Activated CD4-positive, CD25-positive, alpha-beta regulatory T cell treated with anti-CD3 and anti-CD28 coated beads, Interleukin-2, amount 50 U/mL, for 16 hours (primary cell): ENCODE measurements at regions not wholly inside any gene's neighbourhood (a gene's known extent, or its start where the extent isn't known, plus 50 kb on each side); places are given as distances from the start of the nearest gene placed in this dataset.

Source experiments
- DNase-seq: peaks from one replicate; pipeline ENCODE4 v3.0.0-alpha.2; 2020; ENCODE audit warnings: low read depth, low spot score

- DNase-seq = no peak
Measured at GRCh38 chr6:139768196-139768595, 393.7 kb upstream of the CITED2 start.

GRCh38 chr6:139766796-139767195 is 392.3 kb upstream of the CITED2 start:
- DNase-seq = no peak

DNA sequence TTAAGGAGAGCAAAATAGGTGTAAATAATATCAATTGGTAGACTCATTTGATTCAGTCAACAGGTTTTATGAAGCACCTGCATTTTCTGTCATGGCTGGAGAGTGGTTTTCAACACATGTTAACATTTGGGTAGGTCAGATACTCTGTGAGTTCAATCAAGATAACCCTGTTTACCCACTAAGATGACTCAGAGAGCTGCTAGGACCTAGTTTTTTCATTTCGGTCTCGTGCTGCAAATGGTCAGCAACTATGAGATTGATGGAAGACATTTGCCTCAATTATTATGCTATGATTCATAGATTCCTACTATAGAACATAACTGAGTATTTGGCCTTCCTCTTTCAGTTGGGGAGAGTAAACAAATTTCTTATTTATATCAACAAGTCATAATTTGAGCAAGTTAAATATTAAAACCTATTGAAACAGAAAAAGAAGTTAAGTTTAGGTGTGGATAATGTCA is 391.4 kb upstream of the CITED2 start:
- DNase-seq = no peak

GRCh38 chr6:139764498-139764986 is 390.1 kb upstream of the CITED2 start:
- no peak for DNase-seq

DNA sequence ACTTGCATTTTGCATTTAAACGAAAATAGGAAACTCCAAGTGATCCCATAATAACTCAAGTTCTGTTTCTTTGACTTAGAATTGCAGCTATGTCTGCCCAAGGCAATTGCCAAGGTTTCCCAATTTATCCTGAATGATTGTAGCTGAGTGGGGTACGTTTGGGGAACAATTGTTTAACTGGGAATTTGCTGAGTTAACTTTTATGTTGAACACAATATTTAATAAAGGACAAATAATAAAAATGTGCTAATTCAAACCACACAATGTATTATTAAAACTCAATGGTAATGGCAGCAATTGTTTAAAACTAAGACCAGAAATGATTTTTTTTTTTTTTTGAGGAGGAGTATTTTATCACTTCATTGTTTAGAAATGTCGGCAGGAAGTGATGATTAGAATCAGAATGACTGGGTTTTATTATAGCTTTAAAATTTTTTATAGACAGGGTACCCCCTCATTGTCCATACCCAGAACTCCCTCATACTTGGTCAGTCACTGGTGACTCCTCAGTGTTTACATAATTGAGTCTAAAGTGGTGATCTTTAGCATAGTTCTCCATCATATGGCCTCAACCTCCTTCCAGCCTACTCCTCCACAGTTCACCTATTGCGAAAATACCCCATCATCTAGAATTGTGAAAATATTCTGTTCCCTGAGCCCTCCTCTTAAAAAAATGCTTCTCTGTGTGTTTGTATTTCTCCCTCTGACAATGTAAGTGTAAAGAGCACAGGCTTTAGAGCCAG is 389.2 kb upstream of the CITED2 start:
- DNase-seq = no peak

GRCh38 chr6:139762587-139763031 is 388.2 kb upstream of the CITED2 start:
- DNase-seq = no peak

GRCh38 chr6:139760128-139760527 is 385.7 kb upstream of the CITED2 start:
- no peak for DNase-seq

- no peak for DNase-seq
Measured at GRCh38 chr6:139759086-139759485, 384.6 kb upstream of the CITED2 start.

DNA sequence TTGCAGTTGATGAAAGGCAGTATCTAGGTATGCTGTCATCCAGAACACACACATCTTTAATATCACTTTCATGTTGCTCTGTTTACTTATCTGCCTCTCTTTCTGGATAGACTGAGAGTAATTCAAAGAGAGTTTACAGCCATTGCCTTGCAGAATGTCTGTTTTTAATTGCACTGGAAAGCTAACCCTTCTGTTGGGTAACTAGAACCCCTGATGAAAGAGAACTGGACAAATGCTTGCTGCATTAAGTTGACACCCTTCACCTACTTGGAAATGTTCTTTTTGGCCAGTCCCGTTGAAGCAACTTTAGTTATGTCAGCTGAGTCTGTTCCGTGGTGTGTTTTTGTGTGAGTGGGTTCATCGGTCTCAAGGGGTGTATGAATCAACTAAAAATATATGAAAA is 383.8 kb upstream of the CITED2 start:
- DNase-seq = no peak

- DNase-seq = no peak
Measured at GRCh38 chr6:139757784-139758183, 383.3 kb upstream of the CITED2 start.

GRCh38 chr6:139756381-139756780 is 381.9 kb upstream of the CITED2 start:
- no peak for DNase-seq

- DNase-seq = no peak
Measured at GRCh38 chr6:139754898-139755775, 380.7 kb upstream of the CITED2 start.

- no peak for DNase-seq
Measured at GRCh38 chr6:139753198-139753861, 378.9 kb upstream of the CITED2 start.

DNA sequence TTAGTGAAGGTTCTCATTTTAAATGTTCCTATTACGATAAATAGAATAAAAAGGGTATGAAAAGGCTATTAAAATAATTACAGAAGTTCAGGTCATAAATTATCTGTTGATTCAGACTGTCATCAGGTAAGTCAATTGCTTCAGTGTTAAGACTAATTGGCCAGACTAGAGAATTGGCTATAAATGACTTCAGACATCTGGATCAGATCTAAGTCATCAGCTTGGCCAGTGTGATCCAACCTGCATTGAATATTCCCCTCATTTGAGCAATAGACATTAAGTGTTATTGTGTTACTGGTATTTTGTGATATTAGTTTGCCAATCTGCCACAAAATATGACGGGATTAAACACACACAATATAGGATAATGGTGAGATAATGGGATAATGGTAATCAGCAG is 377.6 kb upstream of the CITED2 start:
- no peak for DNase-seq

GRCh38 chr6:139751179-139751578 is 376.7 kb upstream of the CITED2 start:
- DNase-seq = no peak

DNA sequence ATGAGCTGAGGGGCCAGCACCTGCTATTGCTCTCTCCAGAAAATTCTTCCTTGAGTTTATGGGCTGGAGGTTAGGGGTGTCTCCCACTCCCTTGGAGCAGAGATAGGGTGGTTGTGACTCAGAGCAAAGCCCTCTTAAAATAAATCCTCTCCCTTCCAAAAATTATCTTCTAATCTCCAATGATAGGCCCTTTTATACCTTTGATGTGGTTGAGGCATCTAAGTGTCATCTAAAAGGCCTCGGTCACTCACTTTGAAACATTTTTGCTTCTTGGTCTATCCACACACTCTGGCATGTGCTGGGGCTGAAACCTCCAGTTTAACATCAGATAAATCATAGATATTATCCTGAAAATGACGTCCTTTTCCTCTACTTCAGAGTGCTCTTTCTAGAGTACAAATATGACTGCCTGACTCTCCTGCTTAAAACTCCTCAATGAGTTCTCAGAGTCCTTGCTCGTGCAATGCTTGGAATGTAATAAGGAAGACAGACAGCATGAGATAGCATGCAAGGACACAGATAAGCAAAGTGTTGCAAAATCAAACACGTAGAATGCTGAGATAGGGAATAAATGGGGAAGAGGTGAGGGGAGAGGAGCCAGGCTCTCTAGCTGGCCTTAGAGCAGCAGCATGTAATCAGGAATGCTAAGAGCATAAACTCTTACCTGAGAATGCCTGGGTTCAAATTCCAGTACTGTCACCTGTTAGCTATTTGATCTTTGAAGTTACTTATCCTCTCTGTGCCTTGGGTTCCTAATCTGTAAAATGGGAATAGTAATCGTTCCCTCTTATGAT is 374.1 kb upstream of the CITED2 start:
- DNase-seq = no peak

DNA sequence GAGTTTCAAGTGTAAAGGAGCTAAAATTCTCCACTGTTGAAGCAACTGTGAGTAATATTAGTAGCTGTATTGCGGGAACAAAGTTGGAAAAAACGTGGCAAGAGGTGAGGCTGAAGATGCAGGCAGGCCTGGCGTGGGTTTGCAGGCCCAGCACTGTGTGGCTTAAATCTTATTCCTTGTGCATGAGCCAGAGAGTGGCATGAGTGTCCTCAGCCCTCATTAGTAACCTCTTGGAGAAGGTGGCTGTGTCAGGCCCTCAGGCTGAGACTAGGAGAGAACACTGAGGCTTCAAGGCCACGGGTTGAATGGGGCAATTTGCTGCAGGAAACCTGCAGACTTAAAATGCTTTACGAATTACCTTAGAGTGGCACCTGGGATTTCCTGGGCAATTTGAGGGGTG is 372.7 kb upstream of the CITED2 start:
- DNase-seq = no peak

DNA sequence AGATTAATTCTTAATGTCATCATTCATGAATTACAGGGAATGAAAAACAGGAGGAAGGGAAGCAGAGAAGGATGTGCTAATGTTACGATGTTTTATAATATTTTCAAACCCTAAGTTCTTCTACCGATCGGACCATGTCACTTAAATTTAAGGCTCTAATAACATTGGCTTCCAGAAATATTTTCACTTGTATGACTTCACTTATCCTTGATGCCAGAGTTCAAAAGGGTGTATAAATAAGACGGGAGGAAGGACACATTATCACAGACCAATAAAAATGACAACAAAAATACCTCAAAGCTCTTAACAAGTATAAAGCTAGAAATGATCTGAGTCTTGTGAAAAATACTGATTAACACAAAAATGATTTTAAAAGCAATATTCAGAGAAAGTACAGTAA is 370.4 kb upstream of the CITED2 start:
- no peak for DNase-seq

GRCh38 chr6:139743664-139744437 is 369.4 kb upstream of the CITED2 start:
- no peak for DNase-seq

GRCh38 chr6:139742671-139743070 is 368.2 kb upstream of the CITED2 start:
- no peak for DNase-seq
